Hepatocyte (in vitro differentiated cells): ENCODE measurements at regions not wholly inside any gene's neighbourhood (a gene's known extent, or its start where the extent isn't known, plus 50 kb on each side); places are given as distances from the start of the nearest gene placed in this dataset.
"Not testable (repeated sequence)": the region's sequence is repeated elsewhere in the genome, so short reads cannot be mapped to it uniquely, and the experiment has no call there.

ENCODE experiments used
- DNase-seq: peaks from one replicate; pipeline ENCODE4 v3.0.0-alpha.2; 2016; ENCODE audit warnings: low spot score
- H2AFZ ChIP-seq: fragments of 200-600 bp; sonication (generic); 2 replicates; pipeline ENCODE4 v1.6.0; 2016; ENCODE audit warnings: antibody characterized with exemption, mild to moderate bottlenecking
- H3K27ac ChIP-seq: fragments of 200-600 bp; sonication (generic); 2 replicates; pipeline ENCODE4 v1.5.1; 2016; ENCODE audit warnings: mild to moderate bottlenecking
- H3K27me3 ChIP-seq: fragments of 200-600 bp; sonication (generic); 2 replicates; pipeline ENCODE4 v1.6.1; 2016
- H3K36me3 ChIP-seq: fragments of 200-600 bp; sonication (generic); replicated peaks from 2 replicates; pipeline ENCODE4 v1.5.1; 2016; ENCODE audit warnings: low read depth; ENCODE audit not compliant: insufficient read depth
- H3K4me1 ChIP-seq: fragments of 200-600 bp; sonication (generic); 2 replicates; pipeline ENCODE4 v1.5.1; 2016; ENCODE audit warnings: mild to moderate bottlenecking, moderate library complexity; ENCODE audit not compliant: insufficient read depth
- H3K4me2 ChIP-seq: fragments of 200-600 bp; sonication (generic); 2 replicates; pipeline ENCODE4 v1.6.0; 2016
- H3K4me3 ChIP-seq: fragments of 200-600 bp; sonication (generic); 2 replicates; pipeline ENCODE4 v1.5.1; 2016; ENCODE audit warnings: mild to moderate bottlenecking
- H3K79me2 ChIP-seq: fragments of 200-600 bp; sonication (generic); 2 replicates; pipeline ENCODE4 v1.6.0; 2017; ENCODE audit warnings: mild to moderate bottlenecking
- H3K9me2 ChIP-seq: fragments of 200-600 bp; sonication (generic); replicated peaks from 2 replicates; pipeline ENCODE4 v1.6.0; 2017; ENCODE audit warnings: mild to moderate bottlenecking; ENCODE audit not compliant: insufficient read depth
- H3K9me3 ChIP-seq: fragments of 200-600 bp; sonication (generic); 2 replicates; pipeline ENCODE4 v1.5.1; 2016; ENCODE audit warnings: low read depth, mild to moderate bottlenecking
- H4K20me1 ChIP-seq: fragments of 200-600 bp; sonication (generic); 2 replicates; pipeline ENCODE4 v1.6.0; 2016; ENCODE audit warnings: mild to moderate bottlenecking; ENCODE audit not compliant: insufficient read depth, poor library complexity, severe bottlenecking
- EZH2 ChIP-seq: fragments of 200-600 bp; sonication (generic); IDR thresholded peaks from 2 replicates; pipeline ENCODE4 v1.6.1; 2016; ENCODE audit warnings: antibody characterized with exemption, mild to moderate bottlenecking, borderline replicate concordance
- EZH2phosphoT487 ChIP-seq: fragments of 200-600 bp; sonication (generic); IDR thresholded peaks from one replicate; pipeline ENCODE4 v1.6.1; 2018; ENCODE audit warnings: antibody characterized with exemption, mild to moderate bottlenecking, low read depth, moderate library complexity; ENCODE audit not compliant: unreplicated experiment, severe bottlenecking
- WGBS: methylation state at CpG from one replicate; pipeline ENCODE4 v1.1.6; 2016; ENCODE audit warnings: low lambda C conversion rate; ENCODE audit errors: missing lambda C conversion rate; 5-methylcytosine and 5-hydroxymethylcytosine counted together
- TF ChIP-seq, protein P1 (sequence below): fragments of 200-600 bp; sonication (generic); IDR thresholded peaks from 2 replicates; pipeline ENCODE4 v1.5.1; 2016; ENCODE audit warnings: antibody characterized with exemption, mild to moderate bottlenecking; ENCODE audit not compliant: poor library complexity

DNA sequence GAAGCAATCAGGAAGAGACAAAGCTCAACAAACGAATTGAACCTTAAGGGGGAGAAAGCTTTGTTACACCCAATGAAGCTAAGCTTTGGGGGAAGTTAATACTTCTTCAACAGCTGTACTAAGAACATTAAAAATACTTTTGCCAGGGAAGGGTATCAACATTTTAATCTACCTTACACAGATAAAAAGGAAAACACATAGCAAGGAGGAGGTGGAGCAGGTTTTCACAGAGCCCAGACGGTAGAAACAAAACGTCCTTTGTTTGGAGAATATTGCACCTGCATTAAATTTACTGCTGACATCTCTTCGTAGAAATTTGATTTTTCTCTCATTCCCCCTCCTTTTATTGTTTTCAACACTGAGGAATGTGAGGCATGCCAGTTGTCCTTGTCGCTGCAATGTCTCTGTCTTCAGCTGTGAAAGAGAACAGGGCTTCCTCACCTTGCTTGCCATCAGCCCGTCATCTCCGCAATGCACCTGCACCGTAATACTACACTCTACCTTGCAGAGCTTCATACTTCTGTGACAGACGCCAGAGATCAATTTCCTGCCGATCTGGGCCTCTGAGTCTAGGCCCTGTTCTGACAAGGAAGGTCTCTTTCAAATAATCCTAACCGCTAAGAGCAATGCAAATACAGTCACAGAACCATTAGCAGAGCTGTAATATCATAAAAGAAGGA, 270.8 kb downstream of the SPRY2 start:
- H3K9me3 ChIP-seq, result no peaks in the 10 kb centered on the region
- no peaks in the 10 kb centered on the region for H4K20me1 ChIP-seq
- H3K36me3 ChIP-seq, result no peaks in the 10 kb centered on the region
- H3K27ac ChIP-seq, result peak overlapping the region; percentile 25
- peak overlapping the region; percentile 22 for H3K4me2 ChIP-seq
- TF ChIP-seq EZH2phosphoT487 (no peak), EZH2 (no peak)
- TF ChIP-seq, protein P1, sequence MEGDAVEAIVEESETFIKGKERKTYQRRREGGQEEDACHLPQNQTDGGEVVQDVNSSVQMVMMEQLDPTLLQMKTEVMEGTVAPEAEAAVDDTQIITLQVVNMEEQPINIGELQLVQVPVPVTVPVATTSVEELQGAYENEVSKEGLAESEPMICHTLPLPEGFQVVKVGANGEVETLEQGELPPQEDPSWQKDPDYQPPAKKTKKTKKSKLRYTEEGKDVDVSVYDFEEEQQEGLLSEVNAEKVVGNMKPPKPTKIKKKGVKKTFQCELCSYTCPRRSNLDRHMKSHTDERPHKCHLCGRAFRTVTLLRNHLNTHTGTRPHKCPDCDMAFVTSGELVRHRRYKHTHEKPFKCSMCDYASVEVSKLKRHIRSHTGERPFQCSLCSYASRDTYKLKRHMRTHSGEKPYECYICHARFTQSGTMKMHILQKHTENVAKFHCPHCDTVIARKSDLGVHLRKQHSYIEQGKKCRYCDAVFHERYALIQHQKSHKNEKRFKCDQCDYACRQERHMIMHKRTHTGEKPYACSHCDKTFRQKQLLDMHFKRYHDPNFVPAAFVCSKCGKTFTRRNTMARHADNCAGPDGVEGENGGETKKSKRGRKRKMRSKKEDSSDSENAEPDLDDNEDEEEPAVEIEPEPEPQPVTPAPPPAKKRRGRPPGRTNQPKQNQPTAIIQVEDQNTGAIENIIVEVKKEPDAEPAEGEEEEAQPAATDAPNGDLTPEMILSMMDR, result no peak
- H3K79me2 ChIP-seq, result no peaks in the 10 kb centered on the region
- H3K27me3 ChIP-seq, result no peaks in the 10 kb centered on the region
- no peak overlapping the region for H2AFZ ChIP-seq
- no peaks in the 10 kb centered on the region for H3K4me1 ChIP-seq
- WGBS, result 42% methylated on average over 11 of the region's 11 CpGs
- no peaks in the 10 kb centered on the region for H3K9me2 ChIP-seq
- no peak for DNase-seq
- H3K4me3 ChIP-seq, result no peak overlapping the region

DNA sequence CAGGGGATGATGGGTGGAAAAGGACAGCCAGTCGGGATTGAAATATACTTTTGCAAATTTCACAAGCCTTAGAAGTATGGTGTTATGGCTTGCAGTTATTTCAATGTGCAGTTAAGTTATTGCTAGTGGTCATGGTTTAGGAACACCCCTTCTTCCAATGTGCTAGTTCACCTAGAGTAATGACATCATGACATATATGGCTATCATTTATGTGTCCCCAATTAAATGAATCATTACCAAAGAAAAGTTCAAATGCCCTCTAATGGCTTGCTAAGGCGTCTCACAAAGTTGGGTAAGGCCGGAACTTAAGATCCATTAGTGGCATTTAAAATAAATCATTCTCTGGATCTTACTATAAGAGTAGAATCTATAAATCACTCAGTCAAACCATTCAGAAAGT, 271.6 kb downstream of the SPRY2 start:
- no peaks in the 10 kb centered on the region for H3K9me3 ChIP-seq
- WGBS, result 79% methylated on average over 3 of the region's 3 CpGs
- H3K9me2 ChIP-seq, result no peaks in the 10 kb centered on the region
- no peaks in the 10 kb centered on the region for H4K20me1 ChIP-seq
- no peaks in the 10 kb centered on the region for H3K27me3 ChIP-seq
- H3K36me3 ChIP-seq, result no peaks in the 10 kb centered on the region
- H3K79me2 ChIP-seq, result no peaks in the 10 kb centered on the region
- no peak overlapping the region for H3K4me2 ChIP-seq
- no peak overlapping the region for H3K27ac ChIP-seq
- TF ChIP-seq EZH2phosphoT487 (no peak), EZH2 (no peak)
- TF ChIP-seq, protein P1, result no peak
- H3K4me1 ChIP-seq, result no peaks in the 10 kb centered on the region
- no peak for DNase-seq
- H2AFZ ChIP-seq, result no peak overlapping the region
- H3K4me3 ChIP-seq, result no peak overlapping the region

DNA sequence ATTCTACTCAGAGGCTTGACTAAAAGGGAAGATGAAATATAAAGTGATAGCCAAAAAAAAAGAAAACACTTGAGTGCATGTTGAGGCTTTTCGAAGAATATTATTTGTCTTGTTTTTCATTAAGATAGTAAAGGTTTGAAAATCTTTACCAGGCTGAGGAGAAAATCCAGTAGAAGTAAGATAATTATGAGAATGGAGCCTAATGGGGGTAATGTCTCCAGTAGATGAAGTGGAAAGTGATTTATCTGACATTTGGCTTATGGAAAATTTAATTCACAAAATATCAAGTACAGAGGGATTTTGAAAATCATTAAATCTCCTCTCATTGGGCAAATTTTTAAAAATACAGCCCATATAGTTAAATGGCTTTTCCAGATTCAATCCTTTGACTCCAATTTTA, 274.9 kb downstream of the SPRY2 start:
- no peaks in the 10 kb centered on the region for H3K36me3 ChIP-seq
- TF ChIP-seq EZH2, result no peak
- no peak for TF ChIP-seq EZH2phosphoT487
- TF ChIP-seq, protein P1, result no peak

DNA sequence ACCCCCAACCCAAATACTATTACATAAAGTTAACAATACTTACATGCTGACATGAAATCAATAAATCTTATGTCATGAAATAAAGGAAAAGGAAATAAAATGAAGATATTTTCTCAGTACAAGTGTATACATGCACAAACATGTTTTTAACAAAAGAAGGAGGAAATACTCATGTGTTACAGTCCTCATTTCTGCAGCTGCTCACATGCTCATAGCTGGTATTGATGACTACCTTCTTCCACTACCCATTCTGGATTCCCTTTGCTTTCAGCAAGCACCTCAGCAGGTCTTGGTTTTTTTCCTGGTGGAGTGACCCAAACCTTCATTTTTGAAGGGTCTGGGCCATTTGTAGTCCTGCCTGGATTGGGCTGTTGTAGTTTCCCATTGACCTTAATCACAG, 278.5 kb downstream of the SPRY2 start:
- H3K27ac ChIP-seq, H3K4me2 ChIP-seq, H3K36me3 ChIP-seq, H4K20me1 ChIP-seq, DNase-seq, H3K4me3 ChIP-seq, H2AFZ ChIP-seq, H3K27me3 ChIP-seq, H3K79me2 ChIP-seq, H3K9me2 ChIP-seq, H3K4me1 ChIP-seq, H3K9me3 ChIP-seq: not testable (repeated sequence)

More for the DNA sequence above, 274.9 kb downstream of the SPRY2 start:
- no peaks in the 10 kb centered on the region for H3K9me3 ChIP-seq
- H3K27ac ChIP-seq, result no peak overlapping the region
- H3K27me3 ChIP-seq, result no peaks in the 10 kb centered on the region
- no peak overlapping the region for H3K4me2 ChIP-seq
- no peak for DNase-seq
- no peaks in the 10 kb centered on the region for H3K9me2 ChIP-seq
- H3K4me3 ChIP-seq, result no peak overlapping the region
- no peaks in the 10 kb centered on the region for H3K4me1 ChIP-seq
- no peaks in the 10 kb centered on the region for H4K20me1 ChIP-seq
- H2AFZ ChIP-seq, result no peak overlapping the region
- 84% methylated on average over 1 of the region's 1 CpG for whole genome bisulfite sequencing
- no peaks in the 10 kb centered on the region for H3K79me2 ChIP-seq
